ENCODE measurements at regions not wholly inside any gene's neighbourhood (a gene's known extent, or its start where the extent isn't known, plus 50 kb on each side); places are given as distances from the start of the nearest gene placed in this dataset.

DNA sequence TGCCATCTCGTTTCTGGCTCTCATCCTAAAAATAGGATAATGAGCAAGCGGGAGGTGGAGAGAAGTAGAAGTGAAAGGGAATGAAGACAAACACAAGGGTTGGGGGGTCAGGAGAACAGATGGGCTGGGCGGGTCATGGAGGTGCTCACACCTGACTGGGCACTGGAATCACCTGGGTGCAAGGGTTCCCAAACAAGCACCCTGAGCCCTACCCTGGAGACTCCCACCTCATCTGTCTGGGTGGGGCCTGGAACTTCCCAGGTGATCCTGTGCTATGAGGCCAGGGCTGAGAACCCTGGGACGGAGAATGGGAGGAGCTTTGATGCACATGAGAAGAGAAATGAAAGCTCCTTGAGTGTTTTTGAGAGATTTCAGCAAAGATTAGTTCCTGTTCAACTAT is 223.6 kb downstream of the ANKRD60 start:
- Histone ChIP-seq H3K36me3 (ENCODE audit: insufficient read depth, low read length, poor library complexity, severe bottlenecking) (no peaks in the 10 kb centered on the region), H3K27me3 (replicated peaks; ENCODE audit: insufficient read depth, low read depth, low read length, poor library complexity) (no peaks in the 10 kb centered on the region), H3K9me3 (ENCODE audit: low read depth, low read length, poor library complexity, severe bottlenecking) (no peaks in the 10 kb centered on the region), H3K4me1 (ENCODE audit: insufficient read depth, low read length, poor library complexity, severe bottlenecking) (no peaks in the 10 kb centered on the region), H3K4me3 (ENCODE audit: low read depth, low read length, poor library complexity, severe bottlenecking) (no peak overlapping the region), H3K27ac (ENCODE audit: low read depth, low read length, poor library complexity, severe bottlenecking) (no peak overlapping the region)
- TF ChIP-seq, protein P1, sequence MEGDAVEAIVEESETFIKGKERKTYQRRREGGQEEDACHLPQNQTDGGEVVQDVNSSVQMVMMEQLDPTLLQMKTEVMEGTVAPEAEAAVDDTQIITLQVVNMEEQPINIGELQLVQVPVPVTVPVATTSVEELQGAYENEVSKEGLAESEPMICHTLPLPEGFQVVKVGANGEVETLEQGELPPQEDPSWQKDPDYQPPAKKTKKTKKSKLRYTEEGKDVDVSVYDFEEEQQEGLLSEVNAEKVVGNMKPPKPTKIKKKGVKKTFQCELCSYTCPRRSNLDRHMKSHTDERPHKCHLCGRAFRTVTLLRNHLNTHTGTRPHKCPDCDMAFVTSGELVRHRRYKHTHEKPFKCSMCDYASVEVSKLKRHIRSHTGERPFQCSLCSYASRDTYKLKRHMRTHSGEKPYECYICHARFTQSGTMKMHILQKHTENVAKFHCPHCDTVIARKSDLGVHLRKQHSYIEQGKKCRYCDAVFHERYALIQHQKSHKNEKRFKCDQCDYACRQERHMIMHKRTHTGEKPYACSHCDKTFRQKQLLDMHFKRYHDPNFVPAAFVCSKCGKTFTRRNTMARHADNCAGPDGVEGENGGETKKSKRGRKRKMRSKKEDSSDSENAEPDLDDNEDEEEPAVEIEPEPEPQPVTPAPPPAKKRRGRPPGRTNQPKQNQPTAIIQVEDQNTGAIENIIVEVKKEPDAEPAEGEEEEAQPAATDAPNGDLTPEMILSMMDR (conservative IDR thresholded peaks at IDR 0.05; ENCODE audit: low read depth, low read length), result no peak
- no peak for TF ChIP-seq EZH2 (IDR thresholded peaks at IDR 0.05; ENCODE audit: borderline replicate concordance, low read depth, low read length, poor library complexity, severe bottlenecking)
- no peak for DNase-seq (ENCODE audit: low spot score)
- intact Hi-C loops (cut with micrococcal nuclease; ENCODE audit: unreplicated experiment), result no loop called here
- POLR2A ChIA-PET (ENCODE audit: low non-redundant PET), result no interaction called here
- CTCF ChIA-PET, result no interaction called here
- BruUV-seq (replicated peaks), result no TSS peak

DNA sequence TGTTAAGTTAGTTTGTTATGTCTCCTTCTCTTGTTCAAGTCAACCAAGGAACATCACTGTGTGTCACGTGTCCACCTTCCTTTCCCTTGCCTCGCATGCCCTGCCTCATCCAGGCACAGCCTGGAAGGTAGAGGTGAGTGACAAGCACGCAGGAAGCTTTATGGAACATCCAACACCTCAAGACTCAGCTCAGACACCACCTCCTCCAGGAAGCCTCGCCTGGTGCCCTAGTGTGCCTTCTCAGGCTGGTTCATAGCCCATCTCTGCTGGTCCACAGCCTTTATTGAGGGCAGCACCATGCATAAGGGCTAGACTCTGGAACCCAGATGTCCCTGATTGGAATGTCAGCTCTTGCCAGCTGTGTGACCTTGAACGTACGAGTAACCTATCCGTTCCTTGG is 224.3 kb downstream of the ANKRD60 start:
- no peak for DNase-seq (ENCODE audit: low spot score)
- Histone ChIP-seq H3K4me3 (ENCODE audit: low read depth, low read length, poor library complexity, severe bottlenecking) (no peak overlapping the region), H3K4me1 (ENCODE audit: insufficient read depth, low read length, poor library complexity, severe bottlenecking) (no peaks in the 10 kb centered on the region), H3K9me3 (ENCODE audit: low read depth, low read length, poor library complexity, severe bottlenecking) (no peaks in the 10 kb centered on the region), H3K27me3 (replicated peaks; ENCODE audit: insufficient read depth, low read depth, low read length, poor library complexity) (peaks cover 2% of the 10 kb centered on the region), H3K27ac (ENCODE audit: low read depth, low read length, poor library complexity, severe bottlenecking) (no peak overlapping the region), H3K36me3 (ENCODE audit: insufficient read depth, low read length, poor library complexity, severe bottlenecking) (no peaks in the 10 kb centered on the region)
- POLR2A ChIA-PET (ENCODE audit: low non-redundant PET), result no interaction called here
- no TSS peak for BruUV-seq (replicated peaks)
- CTCF ChIA-PET, result no interaction called here
- intact Hi-C loops (cut with micrococcal nuclease; ENCODE audit: unreplicated experiment), result no loop called here
- TF ChIP-seq, protein P1 (conservative IDR thresholded peaks at IDR 0.05; ENCODE audit: low read depth, low read length), result no peak
- no peak for TF ChIP-seq EZH2 (IDR thresholded peaks at IDR 0.05; ENCODE audit: borderline replicate concordance, low read depth, low read length, poor library complexity, severe bottlenecking)

DNA sequence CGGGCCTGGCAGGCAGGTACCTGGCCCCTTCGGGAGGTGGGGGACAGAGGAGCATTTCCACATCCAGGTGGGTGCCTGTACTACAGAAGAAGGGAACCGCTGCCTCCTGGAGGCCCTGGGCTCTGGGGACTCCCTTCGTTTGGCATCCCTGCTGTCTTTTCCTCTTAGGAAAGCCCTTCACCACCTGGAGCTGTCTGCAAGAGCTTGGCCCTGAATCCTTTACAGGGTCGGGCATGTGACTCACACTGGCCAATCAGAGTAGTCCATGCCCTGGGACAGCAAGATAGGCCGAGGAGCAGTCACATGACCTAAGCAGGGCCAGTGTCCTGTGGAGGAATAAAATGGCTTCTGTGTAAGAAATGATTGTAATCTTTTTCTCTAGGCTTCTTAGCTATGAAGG is 224.9 kb downstream of the ANKRD60 start:
- Histone ChIP-seq H3K27me3 (replicated peaks; ENCODE audit: insufficient read depth, low read depth, low read length, poor library complexity) (peaks cover 8% of the 10 kb centered on the region), H3K36me3 (ENCODE audit: insufficient read depth, low read length, poor library complexity, severe bottlenecking) (no peaks in the 10 kb centered on the region), H3K4me3 (ENCODE audit: low read depth, low read length, poor library complexity, severe bottlenecking) (no peak overlapping the region), H3K27ac (ENCODE audit: low read depth, low read length, poor library complexity, severe bottlenecking) (no peak overlapping the region), H3K9me3 (ENCODE audit: low read depth, low read length, poor library complexity, severe bottlenecking) (no peaks in the 10 kb centered on the region), H3K4me1 (ENCODE audit: insufficient read depth, low read length, poor library complexity, severe bottlenecking) (no peaks in the 10 kb centered on the region)
- CTCF ChIA-PET, result no interaction called here
- DNase-seq (ENCODE audit: low spot score), result no peak
- BruUV-seq (replicated peaks), result no TSS peak
- TF ChIP-seq, protein P1 (conservative IDR thresholded peaks at IDR 0.05; ENCODE audit: low read depth, low read length), result no peak
- TF ChIP-seq EZH2 (IDR thresholded peaks at IDR 0.05; ENCODE audit: borderline replicate concordance, low read depth, low read length, poor library complexity, severe bottlenecking), result no peak
- intact Hi-C loops (cut with micrococcal nuclease; ENCODE audit: unreplicated experiment), result no loop called here
- POLR2A ChIA-PET (ENCODE audit: low non-redundant PET), result no interaction called here
